ENCODE measurements at regions not wholly inside any gene's neighbourhood (a gene's known extent, or its start where the extent isn't known, plus 50 kb on each side); places are given as distances from the start of the nearest gene placed in this dataset.

GRCh38 chr18:4510711-4511110 is 55.6 kb upstream of the DLGAP1 start:
- Mint-ChIP-seq H3K27ac (no peak overlapping the region), H3K4me1 (no peaks in the 10 kb centered on the region), H3K27me3 (ENCODE audit: low read depth in 3 of 3) (no peaks in the 10 kb centered on the region), H3K9me3 (peaks cover 7 to 25% (median 12%) of the 10 kb centered on the region in 7 donors), H3K36me3 (no peaks in the 10 kb centered on the region), H3K4me3 (no peak overlapping the region)
- no peak overlapping the region for H3K9ac ChIP-seq (ENCODE audit: insufficient read depth, low read length, poor library complexity, severe bottlenecking)
- intact Hi-C loops (cut with micrococcal nuclease): no loop called here
- H3K36me3 ChIP-seq (replicated peaks in 1 of 2; ENCODE audit: control insufficient read depth in 1 of 2, insufficient read depth in 2 of 2, low read length in 2 of 2): no peaks in the 10 kb centered on the region
- no CpG with 5 or more reads among the region's 1 CpG for WGBS (ENCODE audit: insufficient coverage)
- TF ChIP-seq, protein P1, sequence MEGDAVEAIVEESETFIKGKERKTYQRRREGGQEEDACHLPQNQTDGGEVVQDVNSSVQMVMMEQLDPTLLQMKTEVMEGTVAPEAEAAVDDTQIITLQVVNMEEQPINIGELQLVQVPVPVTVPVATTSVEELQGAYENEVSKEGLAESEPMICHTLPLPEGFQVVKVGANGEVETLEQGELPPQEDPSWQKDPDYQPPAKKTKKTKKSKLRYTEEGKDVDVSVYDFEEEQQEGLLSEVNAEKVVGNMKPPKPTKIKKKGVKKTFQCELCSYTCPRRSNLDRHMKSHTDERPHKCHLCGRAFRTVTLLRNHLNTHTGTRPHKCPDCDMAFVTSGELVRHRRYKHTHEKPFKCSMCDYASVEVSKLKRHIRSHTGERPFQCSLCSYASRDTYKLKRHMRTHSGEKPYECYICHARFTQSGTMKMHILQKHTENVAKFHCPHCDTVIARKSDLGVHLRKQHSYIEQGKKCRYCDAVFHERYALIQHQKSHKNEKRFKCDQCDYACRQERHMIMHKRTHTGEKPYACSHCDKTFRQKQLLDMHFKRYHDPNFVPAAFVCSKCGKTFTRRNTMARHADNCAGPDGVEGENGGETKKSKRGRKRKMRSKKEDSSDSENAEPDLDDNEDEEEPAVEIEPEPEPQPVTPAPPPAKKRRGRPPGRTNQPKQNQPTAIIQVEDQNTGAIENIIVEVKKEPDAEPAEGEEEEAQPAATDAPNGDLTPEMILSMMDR (IDR thresholded peaks at IDR 0.05): no peak
- H2AFZ ChIP-seq (ENCODE audit: insufficient read depth, low read depth, low read length, poor library complexity, severe bottlenecking): no peak overlapping the region
- H3K27me3 ChIP-seq (ENCODE audit: control insufficient read depth in 2 of 2, insufficient read depth in 2 of 2, low read length in 2 of 2): no peaks in the 10 kb centered on the region
- DNase-seq: peak; percentile 2 to 10 (median 4)
- no peak overlapping the region for H3K27ac ChIP-seq (ENCODE audit: low read depth in 1 of 2, low read length in 2 of 2)
- no peaks in the 10 kb centered on the region for H4K20me1 ChIP-seq (ENCODE audit: insufficient read depth, low read length)
- H3K4me1 ChIP-seq (ENCODE audit: control insufficient read depth in 1 of 2, insufficient read depth in 2 of 2, low read length in 2 of 2): no peaks in the 10 kb centered on the region
- H3K4me3 ChIP-seq (replicated peaks in 1 of 3; ENCODE audit: low read depth in 2 of 3, low read length in 3 of 3): no peak overlapping the region
- no peaks in the 10 kb centered on the region for H3K79me2 ChIP-seq (ENCODE audit: insufficient read depth, low read length)
- no peak overlapping the region for H3K4me2 ChIP-seq (replicated peaks; ENCODE audit: extremely low read depth, low read length, poor library complexity, severe bottlenecking)
- peaks cover 15 to 18% of the 10 kb centered on the region in 2 donors for H3K9me3 ChIP-seq (replicated peaks in 1 of 2; ENCODE audit: control insufficient read depth in 1 of 2, insufficient read depth in 1 of 2, low read length in 2 of 2)

DNA sequence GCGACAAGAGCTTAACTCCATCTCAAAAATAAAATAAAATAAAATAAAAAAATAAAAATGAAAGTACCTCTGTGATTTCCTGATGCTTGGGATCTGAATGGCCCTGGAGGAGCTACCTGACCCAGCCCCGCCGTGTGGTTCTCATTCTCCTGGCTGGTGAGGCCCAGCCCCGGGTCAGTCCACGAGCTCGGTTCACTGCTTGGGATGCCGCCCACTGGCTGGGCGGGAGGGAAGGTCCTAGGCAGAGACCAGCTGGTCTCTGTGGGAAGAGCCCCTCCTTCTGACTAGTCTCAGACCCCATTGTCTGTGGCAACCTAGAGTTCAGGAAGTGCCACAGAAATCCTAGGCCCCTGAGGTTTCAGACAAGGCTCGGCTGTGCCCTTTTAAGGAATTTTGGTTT is 55.1 kb upstream of the DLGAP1 start:
- Histone ChIP-seq H3K36me3 (replicated peaks in 1 of 2; ENCODE audit: control insufficient read depth in 1 of 2, insufficient read depth in 2 of 2, low read length in 2 of 2) (no peaks in the 10 kb centered on the region), H3K9me3 (replicated peaks in 1 of 2; ENCODE audit: control insufficient read depth in 1 of 2, insufficient read depth in 1 of 2, low read length in 2 of 2) (peaks cover 15 to 18% of the 10 kb centered on the region in 2 donors), H2AFZ (ENCODE audit: insufficient read depth, low read depth, low read length, poor library complexity, severe bottlenecking) (no peak overlapping the region), H3K4me2 (replicated peaks; ENCODE audit: extremely low read depth, low read length, poor library complexity, severe bottlenecking) (no peak overlapping the region), H3K27me3 (ENCODE audit: control insufficient read depth in 2 of 2, insufficient read depth in 2 of 2, low read length in 2 of 2) (no peaks in the 10 kb centered on the region), H3K79me2 (ENCODE audit: insufficient read depth, low read length) (no peaks in the 10 kb centered on the region), H4K20me1 (ENCODE audit: insufficient read depth, low read length) (no peaks in the 10 kb centered on the region), H3K4me3 (replicated peaks in 1 of 3; ENCODE audit: low read depth in 2 of 3, low read length in 3 of 3) (no peak overlapping the region), H3K9ac (ENCODE audit: insufficient read depth, low read length, poor library complexity, severe bottlenecking) (no peak overlapping the region), H3K27ac (ENCODE audit: low read depth in 1 of 2, low read length in 2 of 2) (no peak overlapping the region), H3K4me1 (ENCODE audit: control insufficient read depth in 1 of 2, insufficient read depth in 2 of 2, low read length in 2 of 2) (no peaks in the 10 kb centered on the region)
- TF ChIP-seq, protein P1 (IDR thresholded peaks at IDR 0.05): no peak
- intact Hi-C loops (cut with micrococcal nuclease): no loop called here
- Mint-ChIP-seq H3K4me1 (no peaks in the 10 kb centered on the region), H3K9me3 (peaks cover 7 to 25% (median 12%) of the 10 kb centered on the region in 7 donors), H3K27ac (no peak overlapping the region), H3K27me3 (ENCODE audit: low read depth in 3 of 3) (no peaks in the 10 kb centered on the region), H3K4me3 (no peak overlapping the region), H3K36me3 (no peaks in the 10 kb centered on the region)
- 100% methylated on average over 7 of the region's 9 CpGs for WGBS (ENCODE audit: insufficient coverage)
- no peak for DNase-seq
